H1 (cell line): ENCODE measurements at regions not wholly inside any gene's neighbourhood (a gene's known extent, or its start where the extent isn't known, plus 50 kb on each side); places are given as distances from the start of the nearest gene placed in this dataset.

Experiments used
- CTBP2 ChIP-seq: IDR thresholded peaks from 2 replicates; pipeline ENCODE4 v1.7.0; 2011; ENCODE audit warnings: borderline replicate concordance, mild to moderate bottlenecking, moderate library complexity, mixed read lengths, low read length; ENCODE audit not compliant: insufficient read depth, insufficient read length
- SIX5 ChIP-seq: IDR thresholded peaks from 2 replicates; pipeline ENCODE4 v1.6.1; 2011; ENCODE audit warnings: mild to moderate bottlenecking, low read depth, low read length

DNA sequence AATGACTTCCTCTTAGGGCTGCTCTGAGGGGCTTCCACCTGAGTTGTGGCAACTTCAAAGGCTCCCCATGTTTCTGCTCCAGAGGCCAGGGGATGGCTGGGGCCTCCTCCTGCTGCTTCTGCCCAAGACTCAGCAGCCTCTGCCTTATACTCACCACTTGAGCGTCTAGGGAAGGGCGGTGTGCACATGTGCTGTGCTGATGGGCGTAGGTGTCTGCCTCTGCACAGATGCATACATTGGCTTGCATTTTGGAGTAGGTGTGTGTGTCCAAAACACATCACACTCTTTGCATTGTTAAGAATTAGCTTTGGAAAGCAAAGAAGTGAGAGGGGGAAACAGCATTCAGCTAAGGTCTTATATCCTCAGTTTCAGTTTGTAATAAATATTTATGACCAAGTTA is 85.2 kb downstream of the EN1 start (continued):
- no peak for TF ChIP-seq SIX5
- no peak for TF ChIP-seq CTBP2
